ENCODE measurements at regions not wholly inside any gene's neighbourhood (a gene's known extent, or its start where the extent isn't known, plus 50 kb on each side); places are given as distances from the start of the nearest gene placed in this dataset.

DNA sequence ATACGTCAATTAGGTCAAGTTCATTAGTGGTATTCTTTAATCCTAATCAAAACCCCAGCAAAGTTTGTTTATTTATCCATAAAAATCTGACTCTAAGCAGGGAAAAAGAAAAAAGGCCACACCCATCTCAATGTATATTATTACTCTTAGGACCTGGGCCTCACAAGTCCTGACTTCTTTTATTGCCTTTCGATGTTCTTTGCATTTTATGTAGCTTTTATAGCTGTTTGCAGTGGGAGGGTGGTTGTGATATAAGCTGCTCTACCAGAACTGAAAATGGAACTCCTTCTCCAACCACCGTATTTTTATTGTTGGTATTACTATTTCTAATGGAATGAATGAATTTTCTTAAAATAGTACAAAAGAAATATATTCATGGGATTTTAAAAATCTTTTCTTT is 163.3 kb upstream of the FAM47C start:
- TF ChIP-seq POLR2AphosphoS5 (IDR thresholded peaks at IDR 0.05) (no peak), POLR2A (IDR thresholded peaks at IDR 0.05) (no peak)
- TF ChIP-seq, protein P1, sequence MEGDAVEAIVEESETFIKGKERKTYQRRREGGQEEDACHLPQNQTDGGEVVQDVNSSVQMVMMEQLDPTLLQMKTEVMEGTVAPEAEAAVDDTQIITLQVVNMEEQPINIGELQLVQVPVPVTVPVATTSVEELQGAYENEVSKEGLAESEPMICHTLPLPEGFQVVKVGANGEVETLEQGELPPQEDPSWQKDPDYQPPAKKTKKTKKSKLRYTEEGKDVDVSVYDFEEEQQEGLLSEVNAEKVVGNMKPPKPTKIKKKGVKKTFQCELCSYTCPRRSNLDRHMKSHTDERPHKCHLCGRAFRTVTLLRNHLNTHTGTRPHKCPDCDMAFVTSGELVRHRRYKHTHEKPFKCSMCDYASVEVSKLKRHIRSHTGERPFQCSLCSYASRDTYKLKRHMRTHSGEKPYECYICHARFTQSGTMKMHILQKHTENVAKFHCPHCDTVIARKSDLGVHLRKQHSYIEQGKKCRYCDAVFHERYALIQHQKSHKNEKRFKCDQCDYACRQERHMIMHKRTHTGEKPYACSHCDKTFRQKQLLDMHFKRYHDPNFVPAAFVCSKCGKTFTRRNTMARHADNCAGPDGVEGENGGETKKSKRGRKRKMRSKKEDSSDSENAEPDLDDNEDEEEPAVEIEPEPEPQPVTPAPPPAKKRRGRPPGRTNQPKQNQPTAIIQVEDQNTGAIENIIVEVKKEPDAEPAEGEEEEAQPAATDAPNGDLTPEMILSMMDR (IDR thresholded peaks at IDR 0.05), result no peak

All from breast epithelium (tissue), 3 donors.